SK-MEL-5 (cell line): ENCODE measurements at regions not wholly inside any gene's neighbourhood (a gene's known extent, or its start where the extent isn't known, plus 50 kb on each side); places are given as distances from the start of the nearest gene placed in this dataset.
"Not testable (repeated sequence)": the region's sequence is repeated elsewhere in the genome, so short reads cannot be mapped to it uniquely, and the experiment has no call there.

Source experiments
- DNase-seq: peaks from one replicate; pipeline ENCODE4 v3.0.0-alpha.2; 2016; ENCODE audit warnings: low read depth, low spot score
- in situ Hi-C: cut with HindIII; loops from 2 replicates; pipeline ENCODE4 v1.10.0; 2016; ENCODE audit warnings: low sequenced_read_pairs, high pct_unique_total_duplicates, low pct_unique_long_range_greater_than_20kb

- in situ Hi-C loops, result no loop called here
- no peak for DNase-seq
Observed at GRCh38 chr3:20751296-20751695, 565.3 kb upstream of the SGO1 start.

GRCh38 chr3:20747741-20748140 lies 561.7 kb upstream of the SGO1 start:
- in situ Hi-C loops, result no loop called here
- no peak for DNase-seq

- DNase-seq, result peak; percentile 9
- in situ Hi-C loops, result no loop called here
Observed at GRCh38 chr3:20743553-20744321, 557.7 kb upstream of the SGO1 start.

GRCh38 chr3:20742903-20743552 lies 557.0 kb upstream of the SGO1 start:
- no peak for DNase-seq
- in situ Hi-C loops, result no loop called here

GRCh38 chr3:20741381-20741780 lies 555.4 kb upstream of the SGO1 start:
- DNase-seq, result no peak
- in situ Hi-C loops, result no loop called here

GRCh38 chr3:20739814-20740213 lies 553.8 kb upstream of the SGO1 start:
- in situ Hi-C loops, result no loop called here
- peak; percentile 34 for DNase-seq

GRCh38 chr3:20736287-20736852 lies 550.4 kb upstream of the SGO1 start:
- no peak for DNase-seq
- in situ Hi-C loops, result no loop called here

GRCh38 chr3:20729185-20729584 lies 543.2 kb upstream of the SGO1 start:
- in situ Hi-C loops, result no loop called here
- no peak for DNase-seq

- in situ Hi-C loops, result no loop called here
Observed at GRCh38 chr3:20726786-20727185, 540.8 kb upstream of the SGO1 start.

GRCh38 chr3:20724241-20724640 lies 538.2 kb upstream of the SGO1 start:
- DNase-seq, result no peak
- in situ Hi-C loops, result no loop called here

More at GRCh38 chr3:20726786-20727185, 540.8 kb upstream of the SGO1 start:
- DNase-seq, result no peak

GRCh38 chr3:20716425-20716824 lies 530.4 kb upstream of the SGO1 start:
- in situ Hi-C loops, DNase-seq: not testable (repeated sequence)

GRCh38 chr3:20701641-20702040 lies 515.6 kb upstream of the SGO1 start:
- DNase-seq, result no peak
- in situ Hi-C loops, result no loop called here

GRCh38 chr3:20700714-20701113 lies 514.7 kb upstream of the SGO1 start:
- in situ Hi-C loops, result no loop called here
- DNase-seq, result no peak

- DNase-seq, result no peak
- in situ Hi-C loops, result no loop called here
Observed at GRCh38 chr3:20698896-20699295, 512.9 kb upstream of the SGO1 start.

GRCh38 chr3:20696388-20697150 lies 510.6 kb upstream of the SGO1 start:
- no peak for DNase-seq
- in situ Hi-C loops, result no loop called here

GRCh38 chr3:20692675-20693074 lies 506.7 kb upstream of the SGO1 start:
- in situ Hi-C loops, result no loop called here
- DNase-seq, result no peak

- no peak for DNase-seq
- in situ Hi-C loops, result no loop called here
Observed at GRCh38 chr3:20683910-20684309, 497.9 kb upstream of the SGO1 start.

- in situ Hi-C loops, result no loop called here
- DNase-seq, result no peak
Observed at GRCh38 chr3:20682573-20682972, 496.6 kb upstream of the SGO1 start.
